Left forelimb (tissue), 1 donor: ENCODE measurements at regions not wholly inside any gene's neighbourhood (a gene's known extent, or its start where the extent isn't known, plus 50 kb on each side); places are given as distances from the start of the nearest gene placed in this dataset.

Source experiments
- DNase-seq: peaks from one replicate; pipeline ENCODE4 v3.0.0-alpha.2; 2018; ENCODE audit warnings: low spot score

GRCh38 chr13:29954082-29955028 is 103.9 kb upstream of the UBL3 start:
- DNase-seq: no peak

DNA sequence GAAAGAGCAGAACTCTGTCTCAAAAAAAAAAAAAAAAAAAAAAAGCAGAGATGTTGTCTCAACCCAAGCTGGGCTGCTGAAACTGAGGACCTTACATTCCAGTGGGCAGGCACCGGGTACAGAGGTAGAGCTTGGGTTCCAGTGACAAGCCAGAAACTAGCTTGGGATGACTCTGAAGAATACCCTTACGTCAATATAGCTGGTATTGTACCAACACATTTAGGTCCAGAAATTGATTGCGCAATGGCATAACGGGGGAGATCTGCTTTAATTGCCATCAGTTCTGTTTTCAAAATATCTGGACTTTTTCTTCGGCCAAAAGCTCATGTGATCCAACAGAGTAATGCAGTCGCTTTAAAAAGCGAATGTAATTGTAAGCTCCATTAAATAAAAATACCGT is 103.1 kb upstream of the UBL3 start:
- no peak for DNase-seq

- DNase-seq: no peak
Measured at GRCh38 chr13:29952245-29952644, 101.8 kb upstream of the UBL3 start.

GRCh38 chr13:29948791-29949190 is 98.4 kb upstream of the UBL3 start:
- DNase-seq: no peak

GRCh38 chr13:29948244-29948643 is 97.8 kb upstream of the UBL3 start:
- no peak for DNase-seq

DNA sequence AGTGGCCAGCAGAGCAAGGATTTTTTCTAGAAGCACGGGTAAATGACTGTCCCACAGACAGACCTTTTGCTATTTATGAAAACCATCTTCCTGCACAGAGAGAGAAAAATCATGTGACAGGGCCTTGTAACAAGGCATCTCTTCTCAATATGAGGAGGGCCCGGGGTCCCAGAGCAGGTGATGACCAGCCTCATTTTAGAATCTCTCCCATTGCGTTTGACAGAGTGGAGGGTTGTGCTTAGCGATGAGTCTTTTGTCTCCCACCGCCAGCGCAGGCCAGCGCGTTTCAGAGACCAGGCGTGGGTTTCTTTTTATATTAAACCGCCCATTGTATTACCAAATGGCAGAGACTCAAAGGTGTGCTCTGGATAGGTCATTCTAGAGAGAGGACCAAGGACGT is 97.4 kb upstream of the UBL3 start:
- DNase-seq: no peak

DNA sequence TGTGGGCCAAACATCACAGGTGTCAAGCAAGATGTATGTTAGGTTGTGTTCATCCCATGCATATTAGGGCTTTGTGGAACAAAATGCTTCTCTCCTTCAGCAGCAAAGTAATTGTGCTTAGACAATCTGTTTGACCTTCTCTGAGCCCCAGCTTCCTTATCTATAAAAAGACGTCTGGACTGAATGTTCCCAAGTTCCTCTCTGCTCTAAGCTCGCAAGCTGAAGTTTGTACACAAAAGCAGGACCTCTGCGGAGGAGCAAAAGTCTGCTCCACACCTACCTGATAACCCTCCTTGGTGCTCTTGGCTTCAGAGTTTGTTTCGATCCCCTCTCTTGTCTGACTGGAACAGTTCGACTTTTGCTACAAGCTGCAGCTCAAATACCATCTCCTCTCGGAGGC is 95.7 kb upstream of the UBL3 start:
- no peak for DNase-seq

GRCh38 chr13:29943686-29944085 is 93.3 kb upstream of the UBL3 start:
- DNase-seq: no peak

GRCh38 chr13:29943273-29943672 is 92.9 kb upstream of the UBL3 start:
- no peak for DNase-seq

DNA sequence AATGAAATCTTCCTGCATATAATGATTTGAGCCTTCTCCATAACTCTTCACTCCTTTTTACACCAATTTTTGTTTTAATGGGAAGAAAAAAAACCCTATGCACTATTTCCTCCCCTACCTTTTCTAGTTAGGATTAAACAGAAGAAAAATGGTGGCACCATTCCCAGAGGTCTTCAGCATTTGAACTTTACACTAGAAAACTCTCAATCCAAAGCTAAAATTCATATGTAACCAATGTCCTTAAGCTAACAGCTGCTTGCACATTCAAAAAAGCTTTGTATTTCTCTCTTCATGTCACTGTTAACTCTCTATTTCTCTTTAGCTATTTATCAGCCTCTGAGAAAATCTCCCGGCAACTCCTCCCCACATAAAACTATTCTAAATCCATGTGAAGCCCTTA is 90.3 kb upstream of the UBL3 start:
- DNase-seq: no peak

- no peak for DNase-seq
Measured at GRCh38 chr13:29939158-29939557, 88.7 kb upstream of the UBL3 start.

- DNase-seq: no peak
Measured at GRCh38 chr13:29937841-29938240, 87.4 kb upstream of the UBL3 start.

- no peak for DNase-seq
Measured at GRCh38 chr13:29937379-29937778, 87.0 kb upstream of the UBL3 start.

DNA sequence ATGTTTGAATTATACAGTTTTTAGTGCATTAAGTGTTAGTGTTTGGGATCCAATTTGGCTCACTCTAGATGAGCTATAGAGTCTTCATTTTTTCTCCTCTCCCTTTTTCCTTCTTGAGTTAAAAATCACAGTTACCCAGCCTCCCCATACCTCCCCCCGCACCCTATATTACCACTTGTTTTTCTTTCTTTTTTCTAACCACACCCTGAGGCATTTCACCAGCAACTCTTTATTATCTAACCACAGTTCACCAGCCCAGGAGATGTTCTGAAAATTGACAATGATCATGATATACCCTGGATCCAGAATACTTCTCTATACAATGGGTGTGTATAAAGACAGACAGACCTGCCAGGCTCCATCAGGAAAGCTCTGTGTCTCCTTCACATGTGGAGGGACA is 86.5 kb upstream of the UBL3 start:
- no peak for DNase-seq

DNA sequence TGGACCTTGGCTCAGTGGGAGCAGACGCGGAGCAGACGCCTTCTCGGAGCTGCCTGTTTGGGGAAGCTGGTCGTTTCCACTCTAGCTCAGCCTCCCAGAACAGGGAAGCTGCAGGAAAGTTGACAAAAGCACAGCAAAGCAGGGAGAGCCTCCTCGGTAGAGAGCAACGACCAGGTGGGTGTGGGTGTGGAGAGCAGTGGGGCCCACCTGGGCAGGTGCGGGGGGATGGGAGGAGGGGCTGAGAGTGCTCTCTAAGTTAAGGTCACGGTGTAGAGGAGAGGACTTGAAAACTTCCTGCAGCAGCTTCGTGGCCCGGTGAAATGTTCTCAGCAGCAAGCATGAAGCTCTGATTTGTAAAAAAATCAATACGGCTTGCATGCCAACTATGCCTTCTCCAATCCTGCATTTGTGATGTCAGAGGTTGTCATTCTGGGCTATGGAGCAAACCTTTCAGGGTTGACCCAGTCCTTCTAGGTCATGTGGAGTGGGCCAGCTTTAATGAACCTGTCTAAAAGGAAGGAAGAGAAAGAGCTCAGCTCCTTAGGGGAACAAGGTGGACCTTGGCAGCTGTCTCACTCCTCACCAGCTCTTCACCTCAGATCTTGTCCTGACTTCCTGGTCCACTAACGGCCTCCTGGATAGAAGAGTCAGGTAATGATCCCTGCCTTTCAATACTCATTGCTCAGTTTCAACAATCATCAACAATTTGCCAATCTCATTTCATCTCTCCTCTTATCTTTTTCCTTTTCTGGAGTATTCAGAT is 85.8 kb upstream of the UBL3 start:
- no peak for DNase-seq

GRCh38 chr13:29935309-29935981 is 85.0 kb upstream of the UBL3 start:
- no peak for DNase-seq

DNA sequence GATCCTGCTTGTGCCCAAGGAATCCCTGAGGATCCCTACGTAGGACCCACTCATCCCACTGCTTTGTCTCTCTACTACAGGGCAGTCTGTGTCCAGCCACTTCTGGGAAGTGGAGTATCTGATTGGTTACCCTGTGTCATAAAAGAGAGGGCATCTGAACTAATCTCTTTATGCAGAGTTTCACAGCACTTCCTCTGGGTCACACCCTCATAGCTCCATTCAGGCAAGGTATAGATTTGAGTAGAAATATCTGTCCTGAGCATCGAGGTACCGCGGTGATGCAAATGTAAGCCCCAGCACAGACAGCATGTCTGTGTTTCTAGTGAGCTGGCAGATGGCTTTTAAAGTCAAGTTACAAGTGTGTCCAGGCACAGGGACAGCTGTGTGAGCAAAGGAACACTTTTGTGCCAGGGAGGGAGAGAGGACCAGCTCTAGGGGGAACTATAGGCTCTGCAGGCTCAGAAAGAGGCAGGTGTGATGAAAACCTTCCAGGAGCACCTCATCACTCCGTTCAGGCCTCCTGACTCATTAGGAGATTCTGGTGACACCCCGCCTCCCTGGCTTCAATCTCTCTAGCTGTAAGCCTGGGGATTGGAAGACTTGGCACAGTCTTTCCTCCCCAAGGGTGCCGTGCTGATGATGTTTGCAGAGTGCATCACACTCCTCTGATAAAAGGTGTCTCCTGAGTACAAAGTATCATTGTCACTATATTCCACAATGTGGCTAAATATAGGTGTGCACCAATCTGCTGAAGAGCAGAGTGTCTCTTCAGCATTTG is 84.3 kb upstream of the UBL3 start:
- DNase-seq: no peak

DNA sequence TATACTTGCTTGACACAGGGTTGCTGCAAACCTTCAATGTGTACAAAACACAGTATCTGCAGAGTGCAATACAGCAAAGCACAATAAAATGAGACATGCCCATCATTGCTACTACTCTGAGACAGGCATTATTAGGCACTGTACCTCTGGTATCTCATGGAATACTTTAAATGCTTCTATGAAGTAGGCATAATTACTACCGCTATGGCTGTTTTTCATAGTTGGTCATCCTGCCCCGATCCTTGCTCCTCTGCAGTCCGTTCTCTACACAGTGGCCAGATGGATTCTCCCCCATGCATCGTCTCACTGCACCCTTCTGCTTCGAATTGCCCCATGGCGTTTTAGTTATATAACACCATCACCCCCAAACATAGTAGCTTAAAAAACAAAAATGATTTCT is 83.0 kb upstream of the UBL3 start:
- no peak for DNase-seq

DNA sequence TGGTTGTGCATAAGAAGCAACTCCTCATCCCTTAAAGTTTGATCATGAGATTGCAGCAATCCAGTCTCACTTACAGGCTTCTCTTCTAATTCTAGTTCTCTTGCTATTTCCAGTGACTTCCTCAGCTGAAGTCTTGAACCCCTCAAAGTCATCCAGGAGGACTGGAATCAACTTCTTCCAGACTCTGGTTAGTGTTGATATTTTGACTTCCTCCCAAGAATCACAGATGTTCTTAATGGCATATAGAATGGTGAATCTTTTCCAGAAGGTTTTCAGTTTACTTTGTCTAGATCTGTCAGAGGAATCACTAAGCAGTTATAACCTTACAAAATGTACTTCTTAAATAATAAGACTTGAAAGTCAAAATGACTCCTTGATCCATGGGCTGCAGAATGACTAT is 81.3 kb upstream of the UBL3 start:
- DNase-seq: no peak

- no peak for DNase-seq
Measured at GRCh38 chr13:29929062-29929847, 78.8 kb upstream of the UBL3 start.

DNA sequence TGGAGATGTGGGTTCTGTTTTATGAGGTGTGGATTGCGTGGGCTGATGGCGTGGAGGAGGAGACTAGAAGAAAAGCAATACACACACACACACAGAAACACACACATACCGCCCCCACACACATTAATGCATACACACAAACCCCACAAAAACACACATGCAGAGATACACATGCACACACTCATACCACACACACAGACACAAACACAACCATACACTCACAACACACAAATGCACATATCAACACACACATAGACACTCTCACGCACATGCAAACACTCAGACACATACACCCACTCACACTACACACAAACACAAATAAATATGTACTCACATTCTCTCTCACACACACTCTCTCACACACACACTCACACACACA is 75.7 kb upstream of the UBL3 start:
- DNase-seq: no peak
